ENCODE measurements at regions not wholly inside any gene's neighbourhood (a gene's known extent, or its start where the extent isn't known, plus 50 kb on each side); places are given as distances from the start of the nearest gene placed in this dataset.
A peak's percentile ranks its signal among the peaks of the same experiment; 100 is the strongest.

- DNase-seq (ENCODE audit: low spot score) = no peak
Observed at GRCh38 chr18:61618816-61619215, 274.0 kb downstream of the RNF152 start.

DNA sequence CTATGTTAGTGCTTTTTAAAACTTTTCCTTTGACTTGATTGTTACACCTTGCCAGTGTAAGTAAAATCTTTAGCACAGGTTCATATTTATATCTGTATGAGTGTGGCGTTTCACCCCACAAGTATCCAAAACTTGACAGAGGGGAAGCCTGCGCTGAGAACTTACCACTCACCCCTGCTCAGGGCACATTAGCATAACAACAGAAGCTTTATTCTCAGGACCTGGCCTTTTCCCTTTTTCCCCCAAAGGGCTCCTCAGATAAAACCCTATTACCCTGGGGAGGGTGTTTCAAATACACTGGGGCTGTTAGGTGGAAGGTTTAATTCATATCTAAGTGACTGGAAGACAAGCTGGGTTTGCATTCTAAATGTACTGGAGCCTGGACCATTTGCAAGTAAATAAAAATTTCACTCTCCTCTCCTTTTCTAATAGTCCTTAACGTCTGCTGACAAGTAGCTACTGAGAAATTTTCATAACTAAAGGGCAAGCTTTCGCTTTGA is 276.6 kb downstream of the RNF152 start:
- DNase-seq (ENCODE audit: low spot score) = no peak

DNA sequence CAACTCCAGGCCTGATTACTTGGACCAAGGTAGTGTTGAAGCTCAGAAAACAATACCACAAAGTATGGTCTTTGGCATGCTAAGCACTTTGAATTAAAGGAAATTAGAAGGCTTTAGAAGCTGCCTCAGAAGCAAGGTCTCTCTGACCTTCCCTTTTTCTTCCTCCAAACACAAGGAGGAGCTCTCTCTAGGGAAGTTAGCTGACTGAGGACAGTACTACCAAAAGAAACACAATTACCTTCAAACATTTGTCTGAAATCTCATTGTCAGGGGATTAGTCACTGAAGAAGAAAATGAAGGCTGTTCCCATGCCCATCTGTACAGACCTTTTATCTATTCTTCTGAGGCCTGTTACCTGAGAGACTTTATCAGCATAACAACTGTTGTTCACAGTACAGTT is 279.3 kb downstream of the CDH20 start:
- DNase-seq (ENCODE audit: low spot score) = no peak

DNA sequence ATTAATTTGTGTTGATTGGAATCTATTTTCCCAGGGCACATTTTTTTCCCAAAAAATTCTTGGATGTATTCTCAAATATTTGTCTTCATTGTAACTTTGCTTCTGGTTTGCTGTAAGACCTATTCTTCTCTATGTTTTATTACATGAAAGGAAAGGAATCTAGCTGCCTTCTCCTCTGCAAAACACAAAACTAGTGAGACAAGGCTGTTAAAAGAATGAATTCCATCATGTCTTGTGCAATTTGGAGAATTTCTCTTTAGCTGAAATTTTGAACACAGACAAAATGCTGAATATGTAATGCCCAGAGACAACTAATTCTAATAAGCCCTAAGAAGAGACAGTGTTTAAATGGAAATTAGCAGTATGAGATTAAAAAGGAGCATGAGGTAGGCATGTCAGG is 275.9 kb downstream of the CDH20 start:
- no peak for DNase-seq (ENCODE audit: low spot score)

GRCh38 chr18:61608316-61608715 is 275.1 kb downstream of the CDH20 start:
- no peak for DNase-seq (ENCODE audit: low spot score)

- no peak for DNase-seq (ENCODE audit: low spot score)
Observed at GRCh38 chr18:61607867-61608266, 274.6 kb downstream of the CDH20 start.

GRCh38 chr18:61606759-61607158 is 273.5 kb downstream of the CDH20 start:
- DNase-seq (ENCODE audit: low spot score) = peak; percentile 81

GRCh38 chr18:61606068-61606660 is 272.9 kb downstream of the CDH20 start:
- DNase-seq (ENCODE audit: low spot score) = peak; percentile 48

- DNase-seq (ENCODE audit: low spot score) = no peak
Observed at GRCh38 chr18:61605376-61606067, 272.3 kb downstream of the CDH20 start.
